GM18519 (cell line): ENCODE measurements at regions not wholly inside any gene's neighbourhood (a gene's known extent, or its start where the extent isn't known, plus 50 kb on each side); places are given as distances from the start of the nearest gene placed in this dataset.

Experiments
- ATAC-seq: cut with Tn5 transposase; IDR thresholded peaks from one replicate; pipeline ENCODE4 v1.9.1; 2021; ENCODE audit warnings: mild to moderate bottlenecking, moderate library complexity; ENCODE audit not compliant: unreplicated experiment, low FRiP score

DNA sequence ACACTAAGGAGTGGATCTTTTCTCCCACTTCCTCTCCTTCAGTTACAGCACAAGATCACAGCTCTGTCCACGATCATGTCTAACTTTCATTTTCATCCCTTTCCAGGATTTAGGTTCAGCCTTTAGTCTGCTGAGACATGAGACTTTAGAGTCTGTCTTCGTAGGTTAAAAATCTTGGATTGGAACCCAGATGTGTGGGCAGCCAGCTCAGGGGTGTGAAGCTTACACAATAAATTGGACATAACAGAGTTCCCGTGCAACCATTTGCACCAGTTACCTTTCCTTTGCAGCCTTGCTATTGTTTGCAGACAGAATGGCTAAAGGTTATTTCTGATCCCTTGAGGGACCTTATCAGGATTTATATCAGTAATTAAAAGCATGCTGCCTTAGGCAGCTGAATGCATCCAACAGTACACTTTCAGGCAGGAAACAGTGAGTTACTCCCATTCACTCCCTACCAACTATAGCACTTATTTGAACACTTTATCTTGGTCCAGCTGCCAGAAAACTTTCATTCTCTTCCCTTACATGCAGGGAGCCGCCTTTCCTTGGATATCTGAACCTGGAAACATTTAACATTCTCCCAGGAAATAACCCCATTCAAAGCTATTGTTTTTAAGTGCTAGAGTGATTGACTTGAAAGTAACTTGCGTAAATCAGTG, 87.3 kb downstream of the TMEM100 start:
- ATAC-seq, result no peak

DNA sequence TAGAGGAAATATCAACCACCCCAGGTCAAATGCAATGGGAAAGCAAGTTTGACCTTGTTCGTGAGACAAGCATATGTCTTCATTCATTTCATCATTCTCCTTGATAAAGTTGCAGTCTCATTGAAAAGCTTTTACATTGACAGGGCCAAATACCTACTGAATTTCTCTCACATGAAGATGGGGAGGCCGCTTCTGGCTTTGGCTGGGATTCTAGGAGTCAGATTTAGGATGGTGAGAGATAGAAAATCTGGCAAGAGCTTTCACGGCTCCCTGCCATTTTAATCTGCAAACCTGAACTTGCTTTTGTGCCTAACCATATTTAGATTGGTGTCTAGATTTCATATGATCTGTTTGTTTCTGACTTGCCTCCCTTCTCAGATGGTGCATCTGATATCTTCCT, 88.0 kb downstream of the TMEM100 start:
- ATAC-seq, result no peak

GRCh38 chr17:55632893-55633292, 89.8 kb downstream of the TMEM100 start:
- ATAC-seq, result no peak

DNA sequence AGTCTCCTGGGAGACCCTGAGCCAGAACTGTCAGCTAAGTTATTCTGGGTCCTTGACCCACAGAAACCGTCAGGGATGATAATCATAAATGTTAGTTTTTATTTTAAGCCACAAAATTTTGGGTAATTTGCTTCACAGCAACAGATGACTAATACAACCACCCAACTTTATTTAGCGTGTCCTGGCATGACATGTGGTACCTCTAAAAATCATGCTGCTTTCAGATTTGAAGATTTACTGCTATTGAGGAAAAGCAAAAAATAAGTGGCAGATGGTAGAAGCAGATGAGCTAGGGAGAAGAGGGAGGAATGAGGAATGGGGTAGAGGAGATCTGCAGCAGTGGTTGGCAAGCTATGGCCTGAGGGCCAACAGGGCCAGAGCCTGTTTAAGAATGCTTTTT, 90.4 kb downstream of the TMEM100 start:
- ATAC-seq, result no peak

DNA sequence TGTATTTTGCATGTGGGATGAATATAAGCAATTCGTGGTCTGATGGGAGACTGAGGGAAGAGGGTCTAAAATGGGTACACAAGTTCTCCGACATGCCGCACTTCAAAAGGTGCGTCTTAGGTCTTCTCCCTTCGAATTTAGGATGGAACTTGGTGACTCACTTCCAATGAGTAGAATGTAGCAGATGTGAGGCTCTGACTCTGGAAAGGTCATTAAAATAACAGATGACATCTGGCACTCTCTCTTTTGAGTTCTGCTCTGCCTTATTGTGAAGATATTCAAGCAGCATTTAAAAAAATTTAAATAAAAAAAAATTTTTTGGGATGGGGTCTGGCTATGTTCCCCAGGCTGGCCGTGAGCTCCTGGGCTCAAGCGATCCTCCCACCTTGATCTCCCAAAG, 92.7 kb downstream of the TMEM100 start:
- no peak for ATAC-seq

DNA sequence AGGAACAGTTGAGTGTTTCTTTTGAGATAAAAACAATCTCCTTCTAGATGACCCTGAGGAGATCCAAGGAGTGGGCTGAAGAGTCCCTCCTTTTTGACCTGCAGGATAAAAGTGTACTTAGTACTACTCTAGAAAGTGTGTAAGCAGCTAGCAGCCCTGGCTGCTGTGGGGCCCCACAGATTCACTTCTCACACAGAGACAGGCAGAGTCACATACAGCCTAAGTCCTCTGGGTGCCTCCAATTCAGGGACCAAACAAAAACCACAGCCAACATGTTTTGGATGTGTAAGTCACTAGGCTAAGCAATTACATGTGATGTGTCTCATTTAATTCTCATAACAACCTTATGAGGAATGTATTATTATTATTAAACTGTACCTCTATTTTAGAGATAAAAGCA, 97.1 kb downstream of the TMEM100 start:
- peak; percentile 72 for ATAC-seq

DNA sequence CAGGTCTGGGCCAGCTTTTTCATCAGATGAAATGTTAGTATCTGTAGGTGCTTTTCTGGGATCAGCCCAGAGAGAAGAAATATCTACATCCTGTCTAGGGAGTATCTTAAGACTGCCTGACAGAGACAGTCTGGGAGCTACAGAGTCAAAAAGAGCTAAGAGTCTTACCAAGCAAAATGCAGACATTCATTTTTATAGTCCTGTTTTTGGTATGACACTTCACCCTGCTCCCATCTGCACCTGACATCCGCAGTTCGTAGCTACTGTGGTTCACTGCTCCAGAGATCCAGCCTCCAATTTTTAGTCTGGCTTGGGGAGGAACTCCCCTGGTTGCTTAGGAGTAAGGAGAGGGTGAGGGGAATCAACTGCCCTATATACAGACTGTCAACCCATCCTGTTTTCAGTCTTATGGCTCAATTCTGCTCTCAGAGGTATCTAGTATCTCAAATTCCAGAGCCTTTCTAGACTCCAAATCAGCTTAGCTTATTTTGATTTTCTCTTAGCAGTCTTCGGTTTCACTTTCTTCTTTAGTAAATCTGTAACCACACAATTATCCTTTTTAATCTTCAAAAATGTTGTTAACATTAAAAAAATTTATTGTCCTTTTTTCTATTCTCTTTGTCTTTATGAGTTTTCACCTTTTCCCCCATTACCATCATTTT, 97.8 kb downstream of the TMEM100 start:
- ATAC-seq, result peak; percentile 37

GRCh38 chr17:55622547-55622946, 100.1 kb downstream of the TMEM100 start:
- ATAC-seq, result no peak

- no peak for ATAC-seq
These were observed 101.7 kb downstream of the TMEM100 start for GRCh38 chr17:55620945-55621344.

DNA sequence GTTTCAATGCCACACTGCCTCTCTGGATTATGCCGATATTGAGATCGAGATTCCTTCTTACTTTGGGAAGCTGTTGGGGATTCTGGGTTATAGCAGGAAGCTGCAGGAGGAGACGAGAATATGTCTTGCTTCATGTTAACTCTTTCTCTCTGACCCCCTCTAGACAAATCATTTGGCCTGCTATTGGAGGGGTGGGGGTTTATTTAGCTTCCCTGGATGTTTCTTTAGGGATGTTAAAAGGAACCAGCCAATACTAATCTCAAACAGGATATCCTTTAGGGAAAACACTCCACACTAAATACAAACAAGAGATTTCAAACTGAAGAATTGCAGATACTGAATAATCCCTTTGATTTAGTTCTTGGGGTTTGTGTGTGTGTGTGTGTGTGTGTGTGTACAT, 102.6 kb downstream of the TMEM100 start:
- ATAC-seq, result no peak

GRCh38 chr17:55617441-55617840, 105.2 kb downstream of the TMEM100 start:
- ATAC-seq, result no peak

DNA sequence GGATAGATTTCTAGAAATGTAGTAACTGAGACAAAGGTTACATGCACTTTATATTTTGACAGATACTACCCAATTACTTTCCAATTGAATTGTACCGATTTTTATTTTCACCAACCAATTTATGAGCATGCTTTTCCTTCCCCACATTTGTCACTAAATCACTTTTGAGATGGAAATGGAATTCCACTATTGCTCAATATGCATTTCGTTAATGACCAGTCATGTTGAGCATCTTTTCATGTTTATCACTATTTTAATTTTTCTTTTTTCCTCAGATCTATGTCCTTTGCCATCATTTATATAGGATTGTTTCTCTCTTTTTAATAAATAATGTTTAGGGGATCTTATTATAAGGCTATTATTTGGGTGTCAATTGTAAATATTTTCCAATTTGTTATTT, 102.8 kb upstream of the SMIM36 start:
- ATAC-seq, result no peak

DNA sequence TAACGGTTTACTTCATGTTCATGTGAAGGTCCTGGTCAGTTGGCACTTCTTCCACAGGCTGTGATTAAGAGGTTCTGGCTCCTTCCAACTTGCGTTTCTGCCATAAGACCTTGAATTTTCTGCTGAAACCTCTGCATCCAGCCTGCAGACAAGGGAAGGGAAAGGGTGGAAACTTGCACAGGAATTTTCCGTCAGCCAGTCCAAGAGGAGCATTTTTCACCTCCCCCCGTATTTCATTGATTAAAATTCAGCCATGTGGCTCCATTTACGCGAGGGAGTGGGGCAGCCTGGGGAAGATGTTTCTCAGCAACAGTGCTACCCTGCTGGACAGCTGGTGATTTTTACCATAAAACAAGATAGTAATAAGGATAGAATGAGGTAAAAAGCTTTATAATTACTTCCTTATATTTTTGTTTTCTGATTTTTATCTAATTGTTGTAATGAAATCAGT, 101.5 kb upstream of the SMIM36 start:
- ATAC-seq, result no peak

DNA sequence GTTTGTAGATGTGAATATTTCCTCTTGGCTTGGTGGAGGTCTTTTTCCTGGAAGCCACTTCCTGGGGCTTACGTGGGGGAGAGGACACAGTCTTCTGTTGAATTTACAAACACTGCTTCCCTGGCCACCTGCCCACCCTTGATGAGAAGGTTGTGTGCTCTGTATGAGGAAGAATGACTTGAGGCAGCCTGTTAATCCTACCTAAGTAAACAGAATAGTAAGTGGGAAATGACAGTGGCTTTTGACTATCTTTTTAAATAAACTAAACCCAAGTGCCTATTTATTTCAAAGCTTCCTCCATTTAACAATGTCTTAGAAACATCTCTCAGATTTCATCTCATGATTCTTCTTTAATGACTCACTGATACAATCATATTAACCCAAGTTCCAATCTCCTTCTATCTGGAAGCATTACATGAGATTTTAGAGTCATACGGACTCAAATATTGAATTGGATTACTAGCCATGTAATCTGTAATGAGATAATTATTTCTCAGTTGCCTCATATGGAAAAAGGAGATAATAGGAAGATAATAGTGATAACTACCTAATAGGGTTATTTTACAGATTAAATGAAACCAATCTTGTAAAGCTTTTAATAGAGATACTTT, 96.6 kb upstream of the SMIM36 start:
- ATAC-seq, result no peak

DNA sequence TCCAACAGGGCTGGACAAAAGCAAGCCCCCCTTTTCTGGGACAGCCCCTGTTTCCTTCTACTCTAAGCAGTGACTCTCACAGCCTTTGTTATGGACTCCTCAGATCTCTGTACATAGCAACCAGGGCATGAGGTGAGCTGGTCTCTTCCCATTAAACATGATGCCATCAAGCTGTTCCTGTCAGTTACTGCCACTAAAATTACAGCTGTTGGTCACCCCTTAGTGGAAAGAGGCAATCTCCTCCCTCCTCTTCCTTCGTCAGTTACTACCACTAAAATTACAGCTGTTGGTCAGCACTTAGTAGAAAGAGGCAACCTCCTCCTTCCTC, 95.2 kb upstream of the SMIM36 start:
- ATAC-seq, result no peak

- ATAC-seq, result no peak
These were observed 94.6 kb upstream of the SMIM36 start for GRCh38 chr17:55605705-55606487.

GRCh38 chr17:55601874-55602364, 90.7 kb upstream of the SMIM36 start:
- no peak for ATAC-seq

GRCh38 chr17:55598495-55598894, 87.2 kb upstream of the SMIM36 start:
- ATAC-seq, result no peak

DNA sequence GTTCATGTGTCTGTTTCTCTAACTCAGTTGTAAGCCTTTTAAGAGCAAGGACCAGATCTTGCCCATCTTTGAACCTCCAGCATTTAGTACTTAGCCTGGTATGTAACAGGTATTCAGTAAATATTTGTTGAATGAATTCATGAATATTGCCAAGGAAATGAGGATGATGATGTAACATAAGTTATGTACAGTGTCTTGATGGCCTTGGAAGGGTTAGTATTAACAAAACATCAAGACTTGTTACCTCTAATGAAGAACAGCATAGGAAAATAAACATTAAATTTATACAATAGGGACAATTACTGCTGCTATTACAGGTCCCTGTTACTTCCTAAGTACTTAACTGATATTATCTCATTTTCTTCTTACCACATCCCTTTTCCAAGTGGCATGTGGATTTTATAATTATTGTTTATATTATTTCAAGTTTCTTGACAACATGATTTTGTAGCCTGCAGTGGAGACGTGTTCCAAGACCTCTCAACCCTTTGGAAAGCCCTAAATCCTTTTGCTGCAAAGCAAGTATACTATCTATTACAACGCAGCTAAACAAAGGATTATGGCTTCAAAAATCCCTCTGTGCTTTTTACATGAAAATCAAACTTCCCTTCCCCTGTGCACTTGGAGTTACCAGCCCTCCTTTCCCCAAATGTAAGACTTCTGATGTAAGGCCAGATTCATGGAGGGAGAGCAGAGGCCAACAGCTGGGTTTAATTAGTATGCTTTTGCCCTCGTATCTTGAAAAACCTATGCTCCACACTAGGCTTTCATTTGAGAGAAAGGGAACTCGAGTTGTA, 77.4 kb upstream of the SMIM36 start:
- no peak for ATAC-seq

GRCh38 chr17:55587608-55588139, 76.4 kb upstream of the SMIM36 start:
- no peak for ATAC-seq
